Panc1 (cell line): ENCODE measurements at regions not wholly inside any gene's neighbourhood (a gene's known extent, or its start where the extent isn't known, plus 50 kb on each side); places are given as distances from the start of the nearest gene placed in this dataset.

ENCODE experiments used
- ATAC-seq: fragments of 200-7000 bp; cut with Tn5 transposase; 2 replicates; pipeline ENCODE4 v1.9.1; 2020; ENCODE audit warnings: mild to moderate bottlenecking, moderate library complexity
- BruUV-seq: library from RNA; stranded (reverse); fragments of 400-500 nt; replicated peaks from 2 replicates; lab custom pipeline; 2021; lab: Mats Ljungman, UMichigan
- CTCF ChIA-PET: fragments of 300-600 bp; sonication (Branson Sonifier 250); formaldehyde crosslinking; loops from one replicate; lab custom pipeline; 2022; ENCODE audit warnings: antibody characterized with exemption; lab: Charles Lee
- POLR2A ChIA-PET: fragments of 300-600 bp; sonication (Branson Sonifier 250); formaldehyde crosslinking; loops from one replicate; lab custom pipeline; 2022; ENCODE audit warnings: antibody characterized with exemption; lab: Charles Lee
- DNase-seq: peaks from one replicate; pipeline ENCODE4 v3.0.0-alpha.2; 2010; ENCODE audit warnings: low read depth, low spot score
- H3K27ac ChIP-seq: 2 replicates; pipeline ENCODE4 v1.5.1; 2011; ENCODE audit warnings: mild to moderate bottlenecking, low read length, inconsistent platforms
- H3K27me3 ChIP-seq: fragments of 200-500 bp; sonication (Bioruptor generic); 2 replicates; pipeline ENCODE4 v1.6.0; 2014; ENCODE audit warnings: low read length, inconsistent platforms; ENCODE audit not compliant: control insufficient read depth, insufficient read depth
- H3K36me3 ChIP-seq: fragments of 200-500 bp; sonication (Bioruptor generic); 2 replicates; pipeline ENCODE4 v1.5.1; 2014; ENCODE audit warnings: inconsistent platforms, mild to moderate bottlenecking, low read length, moderate library complexity; ENCODE audit not compliant: control insufficient read depth, insufficient read depth
- H3K4me1 ChIP-seq: 2 replicates; pipeline ENCODE4 v1.5.1; 2011; ENCODE audit warnings: inconsistent platforms, mild to moderate bottlenecking, low read length, moderate library complexity; ENCODE audit not compliant: control insufficient read depth, insufficient read depth
- H3K4me3 ChIP-seq, 2 experiments: 2 replicates each; pipeline ENCODE4 v1.5.1; 2011 to 2012; ENCODE audit warnings: low read depth in 2 of 2, low read length in 2 of 2, mild to moderate bottlenecking in 2 of 2, inconsistent platforms in 1 of 2, moderate library complexity in 1 of 2
- H3K9me3 ChIP-seq: fragments of 200-500 bp; sonication (Bioruptor generic); 2 replicates; pipeline ENCODE4 v1.5.1; 2014; ENCODE audit warnings: low read depth, mild to moderate bottlenecking, inconsistent platforms, low read length, moderate library complexity; ENCODE audit not compliant: control insufficient read depth, insufficient read depth
- CTCF ChIP-seq: fragments of 450-650 bp; IDR thresholded peaks from 2 replicates; pipeline ENCODE4 v1.5.1; 2017; ENCODE audit warnings: mild to moderate bottlenecking
- POLR2AphosphoS5 ChIP-seq: IDR thresholded peaks from 2 replicates; pipeline ENCODE4 v1.6.1; 2012; ENCODE audit warnings: mild to moderate bottlenecking, low read depth, low read length, moderate library complexity
- REST ChIP-seq, 2 experiments: IDR thresholded peaks; 2 replicates each; pipeline ENCODE4 v1.6.1; 2011 to 2012; ENCODE audit warnings: low read depth in 2 of 2, control low read depth in 1 of 2, low read length in 1 of 2, mild to moderate bottlenecking in 1 of 2, moderate library complexity in 1 of 2; ENCODE audit not compliant: insufficient read depth in 1 of 2
- SIN3A ChIP-seq: IDR thresholded peaks from 2 replicates; pipeline ENCODE4 v1.6.1; 2012; ENCODE audit warnings: low read depth, mild to moderate bottlenecking, low read length, moderate library complexity, borderline replicate concordance; ENCODE audit not compliant: insufficient read depth
- TCF7L2 ChIP-seq: IDR thresholded peaks from 2 replicates; pipeline ENCODE4 v1.6.1; 2011; ENCODE audit warnings: mild to moderate bottlenecking, low read depth, low read length, inconsistent platforms
- in situ Hi-C: cut with HindIII; loops from 2 replicates; pipeline ENCODE4 v1.10.0; 2016; ENCODE audit warnings: low sequenced_read_pairs, low pct_unique_long_range_greater_than_20kb
- intact Hi-C: fragments of 100-400 bp; cut with micrococcal nuclease; formaldehyde crosslinking; loops from one replicate; pipeline ENCODE4 v1.10.0; 2022; ENCODE audit not compliant: unreplicated experiment

- Histone ChIP-seq H3K4me1 (no peaks in the 10 kb centered on the region), H3K4me3 (no peak overlapping the region), H3K27ac (no peak overlapping the region), H3K27me3 (no peaks in the 10 kb centered on the region; the same call in 1 of the 2 replicates), H3K36me3 (no peaks in the 10 kb centered on the region), H3K9me3 (no peaks in the 10 kb centered on the region)
- no TSS peak for BruUV-seq
- ATAC-seq (no peak), DNase-seq (no peak)
- POLR2A ChIA-PET: no interaction called here
- CTCF ChIA-PET: no interaction called here
- in situ Hi-C loops: no loop called here
- intact Hi-C loops: no loop called here
- TF ChIP-seq REST (IDR thresholded peaks at IDR 0.05; ENCODE audit: insufficient read depth in 1 of 2, low read depth in 2 of 2, low read length in 1 of 2): no peak
- no peak for TF ChIP-seq CTCF
- no peak for TF ChIP-seq TCF7L2
- TF ChIP-seq SIN3A: no peak
- no peak for TF ChIP-seq POLR2AphosphoS5
Measured at GRCh38 chr14:56416213-56416612, 163.4 kb upstream of the TMEM260 start.

GRCh38 chr14:56417173-56417572, 162.4 kb upstream of the TMEM260 start:
- ATAC-seq (no peak), DNase-seq (no peak)
- Histone ChIP-seq H3K27me3 (no peaks in the 10 kb centered on the region), H3K4me1 (no peaks in the 10 kb centered on the region), H3K4me3 (no peak overlapping the region), H3K27ac (no peak overlapping the region), H3K9me3 (no peaks in the 10 kb centered on the region), H3K36me3 (no peaks in the 10 kb centered on the region)
- ChIA-PET CTCF (no interaction called here), POLR2A (no interaction called here)
- intact Hi-C loops: no loop called here
- in situ Hi-C loops: no loop called here
- BruUV-seq: no TSS peak
- TF ChIP-seq CTCF: no peak
- no peak for TF ChIP-seq REST (IDR thresholded peaks at IDR 0.05; ENCODE audit: insufficient read depth in 1 of 2, low read depth in 2 of 2, low read length in 1 of 2)
- TF ChIP-seq TCF7L2: no peak
- no peak for TF ChIP-seq POLR2AphosphoS5
- TF ChIP-seq SIN3A: no peak
